ELR (cell line): ENCODE measurements at regions not wholly inside any gene's neighbourhood (a gene's known extent, or its start where the extent isn't known, plus 50 kb on each side); places are given as distances from the start of the nearest gene placed in this dataset.
"Not testable (repeated sequence)": the region's sequence is repeated elsewhere in the genome, so short reads cannot be mapped to it uniquely, and the experiment has no call there.

Experiments used
- DNase-seq: peaks from one replicate; pipeline ENCODE4 v3.0.0-alpha.2; 2015; ENCODE audit warnings: low read depth

DNA sequence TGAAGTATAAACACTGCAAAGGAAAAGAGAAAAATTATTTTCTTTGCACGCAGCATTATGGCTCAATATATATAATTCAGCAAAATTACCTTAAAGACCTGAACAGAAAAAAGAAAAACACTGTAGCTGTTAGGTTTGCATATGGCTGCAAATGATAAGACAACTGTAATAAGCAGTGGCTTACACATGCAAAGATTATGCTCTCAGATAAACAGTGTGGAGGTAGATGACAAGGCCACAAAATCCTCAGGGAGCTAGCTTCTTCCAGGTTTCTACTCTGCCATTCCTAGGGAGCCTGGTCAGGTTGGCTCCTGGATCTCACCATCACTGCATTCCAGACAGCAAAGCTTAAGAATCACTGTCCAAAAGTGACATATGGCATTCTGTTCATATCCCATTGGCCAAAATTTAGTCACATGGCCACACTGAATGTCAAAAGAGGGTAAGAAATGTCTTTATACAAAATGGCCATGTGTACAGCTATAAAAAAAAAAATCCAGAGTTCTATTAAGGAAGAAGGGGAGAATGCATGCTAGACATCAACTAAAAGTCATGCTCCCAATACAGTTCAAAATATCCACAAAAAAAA lies 195.2 kb upstream of the SLC7A11 start:
- DNase-seq = no peak

DNA sequence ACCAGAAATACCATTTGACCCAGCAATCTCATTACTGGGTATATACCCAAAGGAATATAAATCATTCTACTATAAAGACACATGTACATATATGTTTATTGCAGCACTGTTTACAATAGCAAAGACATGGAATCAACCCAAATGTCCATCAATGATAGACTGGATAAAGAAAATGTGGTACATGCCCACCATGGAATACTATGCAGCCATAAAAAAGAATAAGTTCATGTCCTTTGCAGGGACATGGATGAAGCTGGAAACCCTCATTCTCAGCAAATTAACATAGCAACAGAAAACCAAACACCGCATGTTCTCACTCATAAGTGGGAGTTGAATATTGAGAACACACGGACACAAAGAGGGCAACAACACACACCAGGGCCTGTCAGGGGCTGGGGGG lies 193.6 kb upstream of the SLC7A11 start:
- not testable (repeated sequence) for DNase-seq

DNA sequence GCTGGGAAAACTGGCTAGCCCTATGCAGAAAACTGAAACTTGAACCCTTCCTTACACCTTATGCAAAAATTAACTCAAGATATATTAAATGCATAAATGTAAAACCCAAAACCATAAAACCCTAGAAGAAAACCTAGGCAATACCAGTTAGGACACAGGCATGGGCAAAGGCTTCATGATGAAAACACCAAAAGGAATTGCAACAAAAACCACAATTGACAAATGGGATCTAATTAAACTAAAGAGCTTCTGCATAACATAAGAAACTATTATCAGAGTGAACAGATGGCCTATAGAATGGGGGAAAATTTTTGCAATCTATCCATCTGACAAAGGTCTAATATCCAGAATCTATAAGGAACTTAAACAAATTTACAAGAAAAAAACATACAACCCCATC lies 192.9 kb upstream of the SLC7A11 start:
- DNase-seq = not testable (repeated sequence)

DNA sequence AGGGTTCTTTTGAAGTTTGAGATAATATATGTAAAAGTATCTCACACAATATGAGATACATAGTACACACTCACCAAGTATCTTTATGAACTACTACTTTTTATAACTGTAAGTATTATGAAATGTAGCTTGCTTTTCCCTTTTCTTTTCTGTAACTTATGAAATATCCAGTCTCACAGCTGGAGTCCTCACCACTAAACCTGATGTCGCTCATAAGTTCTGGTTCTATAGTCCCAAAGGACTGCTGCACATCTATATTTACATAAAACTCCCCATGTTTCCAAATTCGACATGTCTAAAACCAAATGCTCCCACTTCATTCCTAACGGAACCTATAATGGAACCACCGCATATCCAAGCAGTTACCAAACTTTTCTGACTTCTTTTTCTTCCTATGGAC lies 186.5 kb upstream of the SLC7A11 start:
- DNase-seq = no peak

DNA sequence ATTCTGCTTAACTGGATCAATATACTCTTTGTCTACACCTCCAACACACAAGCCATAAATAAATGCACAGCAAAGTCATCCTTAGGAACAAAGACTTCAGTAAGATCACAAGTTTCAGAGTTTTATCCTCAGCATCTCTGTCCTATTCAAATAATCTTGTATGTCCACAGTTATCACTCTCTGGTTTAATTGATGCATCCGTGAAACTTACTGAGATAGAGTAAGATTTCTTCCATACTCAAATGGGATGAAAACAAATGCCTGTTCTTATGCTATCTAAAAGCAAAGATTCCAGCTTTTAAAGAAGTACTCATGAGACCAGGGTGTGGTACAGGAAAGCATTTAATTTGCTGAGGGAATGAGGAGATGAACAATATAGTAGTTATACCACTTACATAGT lies 184.6 kb upstream of the SLC7A11 start:
- DNase-seq = no peak

DNA sequence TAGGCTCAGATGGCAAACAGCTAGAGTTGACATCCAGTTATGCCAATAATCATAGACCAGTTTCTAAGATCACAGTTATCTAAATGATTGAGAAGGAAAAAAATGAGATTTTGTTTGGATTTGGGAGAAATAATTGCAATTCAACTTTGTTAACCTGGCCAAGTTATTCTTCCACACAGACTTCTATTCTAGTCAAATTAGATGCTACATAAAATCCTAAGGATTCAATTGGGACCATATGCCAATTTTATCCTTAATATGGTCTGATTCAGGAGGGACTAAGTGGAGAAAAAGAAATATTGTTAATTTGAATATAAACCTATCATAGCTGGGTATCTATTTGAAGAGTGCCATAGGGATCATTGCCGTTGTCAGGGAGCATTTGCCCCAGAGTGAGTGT lies 178.3 kb upstream of the SLC7A11 start:
- DNase-seq = no peak

DNA sequence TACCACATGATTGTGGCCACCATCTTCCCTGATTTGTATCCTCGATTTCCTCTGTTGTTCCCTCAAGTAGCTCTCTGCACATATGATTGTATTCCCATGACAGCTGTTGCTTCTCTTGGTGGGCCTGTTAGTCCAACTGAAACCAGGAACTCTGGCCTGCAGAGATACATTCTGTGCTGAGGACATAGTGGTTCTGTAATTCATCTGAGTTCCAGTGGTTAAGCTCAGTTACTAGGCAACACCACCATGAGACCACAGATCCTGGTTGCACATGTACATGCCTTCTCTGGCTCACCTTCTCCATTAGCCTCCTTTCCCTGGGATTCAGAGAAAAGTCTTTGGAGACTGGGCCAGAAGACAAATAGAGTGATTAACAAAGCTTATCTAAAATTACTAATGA lies 172.1 kb upstream of the SLC7A11 start:
- DNase-seq = no peak

DNA sequence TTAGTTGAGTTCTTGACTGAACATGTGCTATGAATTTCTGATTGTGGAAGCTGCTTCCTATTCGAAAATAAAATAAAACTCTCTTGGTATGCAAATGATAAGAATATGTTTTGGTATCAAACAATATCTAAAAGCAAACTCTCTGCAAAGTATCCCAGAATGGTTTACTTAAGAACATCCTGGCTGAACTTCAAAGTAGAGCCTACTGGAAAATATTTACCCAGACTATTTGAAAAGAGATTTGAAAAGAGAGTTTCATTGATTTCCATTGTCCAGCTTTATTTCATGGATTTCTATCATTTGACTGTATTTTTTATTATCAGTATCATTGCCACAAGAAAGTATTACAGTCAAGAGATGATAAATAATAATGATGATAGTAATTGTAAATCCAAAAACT lies 171.1 kb upstream of the SLC7A11 start:
- DNase-seq = no peak

DNA sequence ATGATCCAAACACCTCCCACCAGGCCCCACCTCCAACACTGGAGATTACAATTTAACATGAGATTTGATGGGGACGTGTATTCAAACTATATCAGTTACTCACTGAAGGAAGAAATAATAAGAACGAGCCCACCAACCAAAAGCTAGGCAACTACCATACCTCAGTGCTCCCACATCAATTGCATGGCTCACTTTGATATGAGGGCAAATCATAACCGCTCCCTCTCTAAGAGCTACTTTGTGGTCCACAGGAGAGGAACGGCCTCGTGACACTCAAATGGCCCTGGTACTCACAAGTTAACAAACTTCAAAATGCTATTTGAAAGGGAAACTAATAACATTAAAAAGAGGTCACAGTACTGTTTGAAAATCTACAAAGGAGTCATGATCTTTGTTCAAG lies 170.7 kb upstream of the SLC7A11 start:
- no peak for DNase-seq

DNA sequence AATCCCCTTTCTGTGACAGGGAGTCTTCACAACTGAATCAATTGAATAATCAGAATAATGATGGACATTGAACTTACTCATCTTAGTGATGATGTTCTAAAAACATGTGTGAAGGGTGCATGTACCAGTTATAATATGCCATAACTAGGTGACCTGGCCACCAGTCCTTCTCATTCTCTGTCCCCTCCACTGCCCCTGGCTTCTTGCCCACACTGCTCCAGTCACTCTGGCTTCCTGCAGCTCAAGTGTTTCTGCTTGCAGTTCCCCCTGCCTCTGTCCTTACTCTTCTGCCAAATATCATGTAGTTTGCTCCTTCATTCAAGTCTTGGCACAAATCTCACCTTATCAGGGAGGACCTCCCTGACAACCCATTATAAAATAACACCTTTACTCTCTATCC lies 168.1 kb upstream of the SLC7A11 start:
- no peak for DNase-seq

DNA sequence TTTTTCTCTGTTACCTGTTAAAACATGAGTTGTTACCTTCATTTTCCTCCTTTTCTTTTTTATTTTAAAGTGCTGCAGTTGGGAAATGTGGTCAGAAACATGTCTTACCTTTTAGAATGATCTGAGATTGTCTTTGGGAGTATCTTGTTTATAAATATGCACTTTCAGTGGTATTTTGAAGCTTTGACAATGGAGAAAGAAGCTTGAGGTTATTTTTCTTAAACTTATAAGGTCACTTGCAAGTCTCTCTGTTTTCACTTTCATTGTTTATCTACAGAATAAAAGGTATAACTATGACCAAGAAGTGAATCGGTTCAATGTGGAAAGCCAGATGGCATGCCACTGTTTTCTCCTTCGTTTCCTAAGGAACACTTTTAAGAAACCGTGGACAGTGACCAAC lies 167.5 kb upstream of the SLC7A11 start:
- DNase-seq = no peak

DNA sequence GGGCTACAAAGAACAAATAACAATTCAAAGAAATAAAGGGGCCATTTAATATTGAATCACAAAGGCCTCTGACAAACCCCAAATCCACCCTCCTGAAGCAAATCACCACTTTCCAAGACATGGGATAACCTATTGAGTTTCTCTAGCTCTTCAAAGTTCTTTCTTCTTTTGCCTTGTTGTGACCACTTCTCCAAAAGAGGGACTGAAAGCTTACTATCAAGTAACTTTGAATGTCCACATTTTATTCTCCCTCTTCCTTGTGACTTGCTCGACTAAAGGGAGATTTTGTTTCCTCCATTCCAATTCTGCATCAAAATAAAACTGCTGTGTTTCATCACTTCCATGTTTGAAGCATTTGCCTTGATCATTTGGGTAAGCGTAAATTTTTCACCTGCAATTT lies 166.6 kb upstream of the SLC7A11 start:
- no peak for DNase-seq

DNA sequence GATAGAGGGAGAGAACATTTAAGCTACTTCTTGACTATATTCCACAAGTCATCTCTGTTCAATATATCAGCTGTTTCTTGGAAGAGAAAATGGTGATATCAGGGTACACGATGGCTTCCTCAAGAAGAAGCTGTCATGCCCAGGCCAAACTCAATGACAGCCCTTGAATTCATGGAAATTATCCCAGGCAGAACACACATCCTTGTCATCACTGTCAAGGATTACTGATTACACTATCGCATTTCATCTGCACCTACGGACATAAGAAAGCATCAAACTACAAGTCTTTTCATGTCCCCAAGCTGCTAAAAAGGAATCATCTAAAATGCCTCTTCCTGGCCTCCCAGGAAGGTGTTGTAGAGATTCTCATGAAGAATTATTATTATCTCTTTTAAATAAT lies 165.2 kb upstream of the SLC7A11 start:
- DNase-seq = no peak

DNA sequence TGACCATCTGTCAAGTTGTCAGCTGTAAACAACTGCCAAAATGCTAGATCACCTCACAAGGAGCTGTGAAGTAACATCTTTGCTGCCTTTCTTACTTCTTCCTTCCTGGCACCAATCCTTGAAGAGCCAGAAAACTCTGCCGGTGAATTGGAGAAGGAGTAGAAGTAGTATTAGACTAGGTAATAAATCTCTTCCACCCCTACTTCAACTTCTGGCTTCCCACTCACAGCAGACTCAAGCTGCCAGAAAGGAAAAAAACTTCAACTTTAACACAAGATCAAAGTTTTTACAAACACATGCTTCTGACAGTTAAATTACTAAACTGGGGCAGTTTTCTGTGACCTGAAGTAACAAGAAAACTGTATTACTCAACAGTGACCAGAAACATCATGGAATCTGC lies 164.7 kb upstream of the SLC7A11 start:
- DNase-seq = no peak

DNA sequence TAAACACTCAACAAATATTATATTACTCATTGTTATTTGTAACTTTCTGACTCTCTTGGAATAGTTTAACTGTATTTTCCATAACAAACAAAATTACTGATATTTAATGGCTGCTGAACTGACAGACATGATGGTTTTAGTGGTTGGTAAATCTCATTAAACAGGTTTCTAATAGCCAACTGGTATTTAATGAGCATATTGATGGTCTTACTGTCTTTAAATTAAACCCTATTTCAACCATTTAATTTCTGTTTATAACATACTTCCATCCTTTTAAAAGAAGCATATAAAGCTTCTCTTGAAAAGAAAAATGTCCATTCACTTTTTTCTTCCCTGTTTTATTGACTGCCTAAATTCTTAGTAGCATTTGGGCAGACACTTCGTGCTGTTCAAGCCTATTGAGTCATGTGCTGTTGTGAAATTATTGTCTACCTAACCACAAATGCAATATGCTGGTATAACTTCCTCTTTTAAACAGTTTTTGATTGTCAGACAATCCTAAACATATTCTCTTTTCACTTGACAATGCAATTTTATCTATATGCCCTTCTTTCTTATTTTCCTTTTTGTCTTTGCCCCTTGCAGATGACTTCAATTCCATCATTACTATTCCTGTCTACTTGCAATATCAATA lies 163.9 kb upstream of the SLC7A11 start:
- DNase-seq = peak; percentile 69

DNA sequence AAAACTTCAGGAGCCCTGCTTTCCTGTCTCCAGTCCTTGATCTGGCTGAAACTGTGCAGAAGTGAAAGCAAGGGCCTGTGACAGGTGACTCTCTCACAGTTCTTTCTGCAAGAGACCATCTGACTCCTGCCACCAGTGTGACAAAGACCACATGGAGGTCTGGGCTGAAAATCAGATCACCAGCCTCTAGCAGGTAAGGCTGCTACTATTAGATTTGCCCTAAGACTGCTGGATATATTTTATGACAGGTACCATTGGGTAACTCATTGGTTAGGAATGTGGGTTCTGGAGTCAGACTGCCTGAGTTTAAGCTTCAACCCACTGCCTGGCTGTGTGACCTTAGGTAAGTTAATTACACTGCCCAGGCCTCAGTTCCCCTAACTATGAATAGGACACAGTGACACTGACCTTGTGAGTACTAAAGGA lies 163.3 kb upstream of the SLC7A11 start:
- peak; percentile 54 for DNase-seq

DNA sequence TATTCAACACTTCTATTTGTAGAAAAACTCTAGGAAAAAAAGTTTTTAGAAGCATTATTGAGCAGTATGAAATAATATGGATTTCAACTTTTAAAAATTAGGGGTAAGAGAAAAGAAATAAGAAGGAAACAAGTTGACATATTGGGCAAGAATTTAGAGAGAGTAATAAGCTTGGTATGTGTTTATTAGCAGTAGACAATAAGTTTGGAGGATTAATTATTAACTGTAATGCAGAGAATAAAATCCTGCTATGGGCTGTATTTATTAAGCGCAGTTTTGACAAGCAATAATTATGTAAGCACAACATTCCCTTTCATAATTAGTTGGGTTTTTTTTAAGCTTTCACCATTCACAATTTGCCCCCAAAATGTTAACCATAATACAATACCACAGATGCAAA lies 162.7 kb upstream of the SLC7A11 start:
- DNase-seq = no peak

DNA sequence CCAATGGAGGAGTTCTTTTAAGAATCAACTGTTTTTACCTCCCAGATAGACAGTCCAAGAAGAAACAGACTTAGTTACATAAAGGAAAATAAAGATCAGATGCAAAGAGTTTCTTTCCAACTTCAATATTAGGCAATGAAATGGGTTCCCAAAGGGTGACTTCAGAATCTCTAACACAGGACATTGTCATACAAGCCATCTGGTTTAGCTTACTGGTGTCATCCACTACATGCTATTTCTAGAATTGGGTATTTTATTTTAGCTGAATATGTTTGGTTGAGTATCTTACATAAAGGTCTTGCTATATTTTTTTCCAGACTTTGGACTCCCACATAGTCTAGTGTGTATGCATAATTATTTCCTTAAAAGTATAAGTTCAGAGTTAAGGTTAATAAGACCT lies 162.1 kb upstream of the SLC7A11 start:
- DNase-seq = no peak

DNA sequence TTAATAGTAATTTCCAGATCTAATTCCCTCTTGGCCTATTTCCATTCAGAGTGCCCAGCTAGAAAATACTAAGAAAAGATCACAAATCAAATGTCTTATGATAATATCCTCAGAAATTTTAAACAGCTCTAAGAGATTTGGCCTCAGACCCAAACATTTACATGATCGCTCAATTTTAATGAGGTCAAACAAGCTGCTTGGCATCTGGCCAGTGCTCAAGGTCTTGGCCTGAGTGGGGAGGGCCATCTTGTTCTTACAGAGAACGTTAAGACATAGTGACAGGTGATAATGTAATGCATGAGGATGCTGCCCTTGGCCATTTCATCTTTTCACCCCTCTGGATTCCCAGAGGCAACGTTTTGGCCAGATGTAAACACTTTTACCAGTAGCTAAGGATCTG lies 159.2 kb upstream of the SLC7A11 start:
- DNase-seq = no peak

DNA sequence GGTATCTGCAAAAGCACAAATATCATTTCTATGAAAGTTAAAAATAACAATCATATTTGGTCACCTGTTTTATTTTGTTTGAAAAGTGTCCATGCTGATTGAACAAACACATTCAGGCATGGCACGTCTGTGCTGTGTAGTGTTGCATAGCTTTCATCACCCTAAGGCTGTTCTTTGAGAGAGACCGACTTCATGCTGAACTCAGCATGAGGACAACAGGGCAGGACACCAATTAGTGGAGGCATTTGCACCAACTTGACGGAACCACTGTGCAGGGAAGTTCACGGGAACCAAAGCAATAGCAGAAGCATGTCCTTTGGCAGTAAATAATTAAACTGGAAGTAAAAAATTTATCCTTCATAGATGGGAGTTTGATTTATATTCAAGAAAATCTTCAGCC lies 158.4 kb upstream of the SLC7A11 start:
- no peak for DNase-seq

DNA sequence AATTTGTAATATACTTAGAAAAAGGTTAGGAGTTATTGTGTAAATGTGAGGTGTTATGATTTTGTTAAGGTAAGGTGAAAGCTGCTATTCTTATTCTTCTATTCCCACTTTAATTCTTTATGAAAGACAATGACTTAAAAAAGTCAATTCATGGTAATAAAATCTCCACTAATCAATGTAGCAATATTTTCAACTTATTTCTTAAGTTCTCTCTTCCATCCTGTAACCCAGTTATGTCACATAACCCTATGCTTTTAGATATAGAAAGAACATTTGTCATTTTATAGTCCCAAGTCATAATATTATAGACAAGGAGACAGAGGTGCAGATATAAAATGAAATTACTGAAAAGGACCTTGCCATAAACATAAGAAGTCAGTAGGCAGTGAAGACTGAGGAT lies 157.9 kb upstream of the SLC7A11 start:
- DNase-seq = no peak

DNA sequence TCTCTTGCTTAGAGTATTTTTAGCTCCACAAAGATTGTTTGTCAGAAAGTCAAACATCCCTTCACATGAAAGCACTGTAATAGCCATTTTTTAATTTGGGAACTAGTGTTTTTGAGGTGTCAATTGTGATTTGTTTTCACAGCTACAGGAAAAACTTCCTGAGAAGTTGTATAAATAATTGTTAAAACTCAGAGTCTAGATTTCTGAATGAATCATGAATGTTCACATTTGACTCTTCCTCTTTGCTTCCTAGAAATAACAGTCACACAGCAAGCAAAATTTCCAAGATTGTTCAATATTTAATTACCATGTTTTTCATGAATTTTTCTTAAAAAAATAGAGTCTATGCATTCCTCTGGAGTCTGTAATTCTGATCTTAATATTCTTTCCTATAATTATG lies 156.9 kb upstream of the SLC7A11 start:
- no peak for DNase-seq

DNA sequence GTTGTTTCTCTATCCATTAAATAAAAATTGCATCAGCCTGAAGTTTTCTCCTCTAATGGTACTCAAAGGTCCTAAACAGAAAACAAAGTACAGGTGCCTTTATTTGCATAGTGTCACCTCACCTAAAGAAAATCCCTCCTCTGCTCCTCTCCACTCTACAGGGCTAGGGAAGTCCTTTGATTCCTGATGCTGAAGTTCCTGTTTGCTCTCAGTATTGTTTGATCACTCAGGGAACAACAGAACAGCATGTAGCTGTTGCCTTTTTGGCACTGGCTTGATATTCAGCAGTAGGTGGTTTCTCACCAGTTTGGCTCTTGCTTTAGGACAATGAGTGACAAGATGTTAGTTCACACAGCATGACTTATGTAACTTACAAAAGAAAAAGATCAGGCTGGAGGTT lies 156.2 kb upstream of the SLC7A11 start:
- no peak for DNase-seq

DNA sequence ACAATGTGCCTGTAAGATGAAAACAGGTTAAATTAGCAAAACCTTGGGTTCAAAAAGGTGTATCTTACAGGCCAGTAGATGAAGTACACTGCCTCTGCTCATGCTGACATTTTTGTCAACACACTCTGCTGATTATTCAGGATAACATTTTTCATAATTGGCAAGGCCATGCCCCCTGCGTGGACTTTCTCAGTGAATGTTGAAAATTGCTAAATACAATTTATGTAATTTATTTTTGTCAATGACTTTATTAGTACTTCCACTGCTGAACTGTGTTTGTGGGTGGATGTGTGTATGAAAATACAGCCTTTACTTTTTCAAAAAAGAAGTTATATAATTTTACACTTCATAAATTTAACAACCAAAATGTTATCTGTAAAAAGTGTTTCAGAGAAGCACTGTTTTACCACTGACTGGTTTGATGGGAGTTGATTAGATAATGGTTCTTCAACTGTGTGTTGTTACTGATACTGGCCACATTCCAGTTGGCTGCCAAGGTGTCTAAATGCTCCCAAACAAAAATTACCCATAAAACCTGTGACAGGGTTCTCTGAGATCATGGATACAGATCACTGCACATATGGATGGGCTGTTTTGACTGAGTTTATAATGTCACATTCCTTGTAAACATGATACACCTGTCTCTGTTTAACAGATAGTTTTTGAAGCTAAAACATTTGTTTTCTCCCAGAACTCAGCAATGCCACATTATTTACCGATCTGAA lies 151.9 kb upstream of the SLC7A11 start:
- no peak for DNase-seq
